ENCODE measurements at regions not wholly inside any gene's neighbourhood (a gene's known extent, or its start where the extent isn't known, plus 50 kb on each side); places are given as distances from the start of the nearest gene placed in this dataset.

GRCh38 chr16:73219176-73219575, 171.2 kb upstream of the ZFHX3 start:
- Histone ChIP-seq H2AFZ (ENCODE audit: control insufficient read depth, low read length) (no peak overlapping the region), H3K9ac (ENCODE audit: control insufficient read depth, extremely low read depth, insufficient read depth, low read length) (no peak overlapping the region), H3K9me3 (ENCODE audit: control insufficient read depth, low read depth, low read length) (peaks cover 2% of the 10 kb centered on the region), H3K27ac (ENCODE audit: control insufficient read depth, insufficient read depth, low read length) (no peak overlapping the region), H3K4me2 (ENCODE audit: control insufficient read depth, extremely low read depth, insufficient read depth, low read depth, low read length) (no peak overlapping the region), H3K36me3 (ENCODE audit: control insufficient read depth in 2 of 2, extremely low read depth in 1 of 2, insufficient read depth in 2 of 2, low read length in 2 of 2) (no peaks in the 10 kb centered on the region), H3K4me3 (ENCODE audit: control insufficient read depth in 2 of 3, extremely low read depth in 1 of 3, insufficient read depth in 2 of 3, low read depth in 1 of 3, low read length in 3 of 3) (no peak overlapping the region), H3K27me3 (ENCODE audit: control insufficient read depth, extremely low read depth, insufficient read depth, low read length) (no peaks in the 10 kb centered on the region), H3K9me1 (ENCODE audit: control insufficient read depth, extremely low read depth, insufficient read depth, low read length) (no peaks in the 10 kb centered on the region), H4K20me1 (ENCODE audit: control insufficient read depth, extremely low read depth, insufficient read depth, low read length) (no peaks in the 10 kb centered on the region), H3K79me2 (ENCODE audit: control insufficient read depth, insufficient read depth, low read length) (no peaks in the 10 kb centered on the region), H3K4me1 (ENCODE audit: control insufficient read depth, extremely low read depth, insufficient read depth, low read length) (no peaks in the 10 kb centered on the region)
- dilution Hi-C loops (cut with MboI; ENCODE audit: extremely low pct_ligation_motif_present, low sequenced_read_pairs) = no loop called here
- peak in 1 of 3 experiments; percentile 17 for TF ChIP-seq CTCF (optimal IDR thresholded peaks at IDR 0.05 in 1 of 3, IDR thresholded peaks at IDR 0.05 in 1 of 3, conservative IDR thresholded peaks at IDR 0.05 in 1 of 3; ENCODE audit: extremely low read depth in 1 of 3, insufficient read depth in 2 of 3, low read length in 3 of 3)
- TF ChIP-seq EZH2 (IDR thresholded peaks at IDR 0.05; ENCODE audit: low read length) = no peak
- DNase-seq (ENCODE audit: low read depth, low spot score) = no peak
- FAIRE-seq = no peak

- Histone ChIP-seq H3K4me3 (ENCODE audit: control insufficient read depth in 2 of 3, extremely low read depth in 1 of 3, insufficient read depth in 2 of 3, low read depth in 1 of 3, low read length in 3 of 3) (no peak overlapping the region), H3K27me3 (ENCODE audit: control insufficient read depth, extremely low read depth, insufficient read depth, low read length) (no peaks in the 10 kb centered on the region), H3K9me3 (ENCODE audit: control insufficient read depth, low read depth, low read length) (peaks cover 2% of the 10 kb centered on the region), H2AFZ (ENCODE audit: control insufficient read depth, low read length) (no peak overlapping the region), H3K4me1 (ENCODE audit: control insufficient read depth, extremely low read depth, insufficient read depth, low read length) (no peaks in the 10 kb centered on the region), H3K9ac (ENCODE audit: control insufficient read depth, extremely low read depth, insufficient read depth, low read length) (no peak overlapping the region), H4K20me1 (ENCODE audit: control insufficient read depth, extremely low read depth, insufficient read depth, low read length) (no peaks in the 10 kb centered on the region), H3K9me1 (ENCODE audit: control insufficient read depth, extremely low read depth, insufficient read depth, low read length) (no peaks in the 10 kb centered on the region), H3K36me3 (ENCODE audit: control insufficient read depth in 2 of 2, extremely low read depth in 1 of 2, insufficient read depth in 2 of 2, low read length in 2 of 2) (no peaks in the 10 kb centered on the region), H3K27ac (ENCODE audit: control insufficient read depth, insufficient read depth, low read length) (no peak overlapping the region), H3K79me2 (ENCODE audit: control insufficient read depth, insufficient read depth, low read length) (no peaks in the 10 kb centered on the region), H3K4me2 (ENCODE audit: control insufficient read depth, extremely low read depth, insufficient read depth, low read depth, low read length) (no peak overlapping the region)
- TF ChIP-seq EZH2 (IDR thresholded peaks at IDR 0.05; ENCODE audit: low read length) (no peak), CTCF (optimal IDR thresholded peaks at IDR 0.05 in 1 of 3, IDR thresholded peaks at IDR 0.05 in 1 of 3, conservative IDR thresholded peaks at IDR 0.05 in 1 of 3; ENCODE audit: extremely low read depth in 1 of 3, insufficient read depth in 2 of 3, low read length in 3 of 3) (no peak)
- no peak for FAIRE-seq
- dilution Hi-C loops (cut with MboI; ENCODE audit: extremely low pct_ligation_motif_present, low sequenced_read_pairs) = no loop called here
- no peak for DNase-seq (ENCODE audit: low read depth, low spot score)
Measured at GRCh38 chr16:73217654-73218053, 169.7 kb upstream of the ZFHX3 start.

Data from keratinocyte (primary cell).